ENCODE measurements at regions not wholly inside any gene's neighbourhood (a gene's known extent, or its start where the extent isn't known, plus 50 kb on each side); places are given as distances from the start of the nearest gene placed in this dataset.
"Not testable (repeated sequence)": the region's sequence is repeated elsewhere in the genome, so short reads cannot be mapped to it uniquely, and the experiment has no call there.

DNA sequence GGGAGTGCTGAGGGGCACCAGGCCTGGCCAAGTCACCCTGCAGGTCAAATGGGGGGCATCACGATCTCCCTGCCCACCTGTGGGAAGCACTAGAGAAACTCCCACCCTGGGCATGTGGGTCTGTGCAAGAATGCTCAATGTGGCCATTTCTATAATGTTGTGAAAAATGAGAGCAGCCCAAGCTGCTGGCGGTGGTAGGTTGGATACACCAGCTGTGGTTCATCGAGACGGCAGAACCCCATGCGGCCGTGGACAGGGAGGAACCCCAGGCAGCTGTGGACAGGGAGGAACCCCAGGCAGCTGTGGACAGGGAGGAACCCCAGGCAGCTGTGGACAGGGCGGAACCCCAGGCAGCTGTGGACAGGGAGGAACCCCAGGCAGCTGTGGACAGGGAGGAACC lies 129.1 kb downstream of the BRD1 start:
- TF ChIP-seq, protein P1, sequence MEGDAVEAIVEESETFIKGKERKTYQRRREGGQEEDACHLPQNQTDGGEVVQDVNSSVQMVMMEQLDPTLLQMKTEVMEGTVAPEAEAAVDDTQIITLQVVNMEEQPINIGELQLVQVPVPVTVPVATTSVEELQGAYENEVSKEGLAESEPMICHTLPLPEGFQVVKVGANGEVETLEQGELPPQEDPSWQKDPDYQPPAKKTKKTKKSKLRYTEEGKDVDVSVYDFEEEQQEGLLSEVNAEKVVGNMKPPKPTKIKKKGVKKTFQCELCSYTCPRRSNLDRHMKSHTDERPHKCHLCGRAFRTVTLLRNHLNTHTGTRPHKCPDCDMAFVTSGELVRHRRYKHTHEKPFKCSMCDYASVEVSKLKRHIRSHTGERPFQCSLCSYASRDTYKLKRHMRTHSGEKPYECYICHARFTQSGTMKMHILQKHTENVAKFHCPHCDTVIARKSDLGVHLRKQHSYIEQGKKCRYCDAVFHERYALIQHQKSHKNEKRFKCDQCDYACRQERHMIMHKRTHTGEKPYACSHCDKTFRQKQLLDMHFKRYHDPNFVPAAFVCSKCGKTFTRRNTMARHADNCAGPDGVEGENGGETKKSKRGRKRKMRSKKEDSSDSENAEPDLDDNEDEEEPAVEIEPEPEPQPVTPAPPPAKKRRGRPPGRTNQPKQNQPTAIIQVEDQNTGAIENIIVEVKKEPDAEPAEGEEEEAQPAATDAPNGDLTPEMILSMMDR (IDR thresholded peaks at IDR 0.05 in 8 of 11, conservative IDR thresholded peaks at IDR 0.05 in 3 of 11): not testable (repeated sequence)
- not testable (repeated sequence) for TF ChIP-seq POLR2A, POLR2AphosphoS5 (IDR thresholded peaks at IDR 0.05)

Data from spleen (tissue), 7 donors.